GM12875 (cell line): ENCODE measurements at regions not wholly inside any gene's neighbourhood (a gene's known extent, or its start where the extent isn't known, plus 50 kb on each side); places are given as distances from the start of the nearest gene placed in this dataset.

Source experiments
- H3K4me3 ChIP-seq: one replicate; pipeline ENCODE4 v1.5.1; 2011; ENCODE audit warnings: low read depth, low read length, control low read depth
- TF ChIP-seq, protein P1 (sequence below): IDR thresholded peaks from 2 replicates; pipeline ENCODE4 v1.5.1; 2011; ENCODE audit warnings: low read depth, mild to moderate bottlenecking, control low read depth, inconsistent platforms, low read length, moderate library complexity, borderline replicate concordance; ENCODE audit not compliant: insufficient read depth

DNA sequence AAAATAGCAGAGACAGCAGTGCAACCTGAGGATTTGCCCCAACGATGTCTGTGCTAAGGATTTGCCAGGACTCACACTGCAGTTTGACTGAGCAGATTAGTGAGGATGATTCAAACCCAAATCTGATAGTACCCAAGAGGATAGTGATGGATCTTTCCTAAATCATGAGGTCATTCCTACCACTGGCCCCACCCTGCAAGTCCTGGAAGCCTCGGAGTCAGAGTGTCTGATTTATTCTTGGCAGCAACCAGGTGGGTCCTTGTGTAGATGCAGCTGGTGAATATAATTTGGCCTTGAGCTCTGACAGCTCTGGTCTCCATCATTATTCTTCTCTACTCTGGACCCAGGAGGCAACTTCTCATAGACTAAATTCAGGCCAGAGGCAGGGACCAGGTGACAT, 179.3 kb upstream of the RAG2 start:
- no peak overlapping the region for H3K4me3 ChIP-seq
- TF ChIP-seq, protein P1, sequence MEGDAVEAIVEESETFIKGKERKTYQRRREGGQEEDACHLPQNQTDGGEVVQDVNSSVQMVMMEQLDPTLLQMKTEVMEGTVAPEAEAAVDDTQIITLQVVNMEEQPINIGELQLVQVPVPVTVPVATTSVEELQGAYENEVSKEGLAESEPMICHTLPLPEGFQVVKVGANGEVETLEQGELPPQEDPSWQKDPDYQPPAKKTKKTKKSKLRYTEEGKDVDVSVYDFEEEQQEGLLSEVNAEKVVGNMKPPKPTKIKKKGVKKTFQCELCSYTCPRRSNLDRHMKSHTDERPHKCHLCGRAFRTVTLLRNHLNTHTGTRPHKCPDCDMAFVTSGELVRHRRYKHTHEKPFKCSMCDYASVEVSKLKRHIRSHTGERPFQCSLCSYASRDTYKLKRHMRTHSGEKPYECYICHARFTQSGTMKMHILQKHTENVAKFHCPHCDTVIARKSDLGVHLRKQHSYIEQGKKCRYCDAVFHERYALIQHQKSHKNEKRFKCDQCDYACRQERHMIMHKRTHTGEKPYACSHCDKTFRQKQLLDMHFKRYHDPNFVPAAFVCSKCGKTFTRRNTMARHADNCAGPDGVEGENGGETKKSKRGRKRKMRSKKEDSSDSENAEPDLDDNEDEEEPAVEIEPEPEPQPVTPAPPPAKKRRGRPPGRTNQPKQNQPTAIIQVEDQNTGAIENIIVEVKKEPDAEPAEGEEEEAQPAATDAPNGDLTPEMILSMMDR: no peak

- TF ChIP-seq, protein P1: no peak
- no peak overlapping the region for H3K4me3 ChIP-seq
Measured at GRCh38 chr11:36775756-36776155, 177.7 kb upstream of the RAG2 start.

DNA sequence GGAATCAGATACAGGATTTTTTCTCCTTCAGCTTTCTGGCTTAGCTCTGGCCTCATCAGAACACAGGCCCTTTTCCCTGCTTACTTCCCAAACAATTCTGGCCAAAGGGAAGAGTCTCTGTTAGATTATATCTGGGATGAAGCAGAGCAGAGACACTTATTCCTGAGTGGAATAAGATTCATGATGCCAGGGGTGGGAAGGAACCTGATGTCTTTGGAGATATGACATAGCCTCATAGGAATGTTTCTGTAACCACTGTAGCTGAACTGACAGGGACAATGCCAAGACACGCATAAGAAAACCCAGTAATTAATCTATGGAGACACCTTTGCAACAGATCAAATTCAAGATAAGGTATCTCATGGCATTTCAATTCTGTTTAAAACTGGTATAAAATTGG, 177.1 kb upstream of the RAG2 start:
- H3K4me3 ChIP-seq: no peak overlapping the region
- TF ChIP-seq, protein P1: no peak

GRCh38 chr11:36774603-36775002, 176.6 kb upstream of the RAG2 start:
- no peak overlapping the region for H3K4me3 ChIP-seq
- TF ChIP-seq, protein P1: no peak

DNA sequence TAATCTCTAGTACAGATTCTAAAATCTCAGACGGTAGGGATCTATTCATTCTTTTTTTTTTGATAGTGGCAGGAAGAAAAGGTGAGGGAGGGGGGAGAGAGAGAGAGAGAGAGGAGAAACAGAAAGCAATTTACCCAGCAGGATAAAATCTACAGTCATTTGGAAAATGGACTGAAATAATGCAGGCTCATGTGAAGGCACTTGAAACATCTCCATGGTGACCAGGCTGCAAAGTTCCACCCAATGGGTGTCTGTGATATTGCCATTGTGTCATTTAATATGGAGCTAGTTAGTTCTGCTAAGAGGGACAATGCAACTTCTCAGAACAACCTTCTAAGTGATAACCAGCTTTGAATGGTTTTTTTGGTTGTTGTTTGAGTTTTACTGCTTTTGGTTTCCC, 165.2 kb upstream of the RAG2 start:
- no peak overlapping the region for H3K4me3 ChIP-seq

DNA sequence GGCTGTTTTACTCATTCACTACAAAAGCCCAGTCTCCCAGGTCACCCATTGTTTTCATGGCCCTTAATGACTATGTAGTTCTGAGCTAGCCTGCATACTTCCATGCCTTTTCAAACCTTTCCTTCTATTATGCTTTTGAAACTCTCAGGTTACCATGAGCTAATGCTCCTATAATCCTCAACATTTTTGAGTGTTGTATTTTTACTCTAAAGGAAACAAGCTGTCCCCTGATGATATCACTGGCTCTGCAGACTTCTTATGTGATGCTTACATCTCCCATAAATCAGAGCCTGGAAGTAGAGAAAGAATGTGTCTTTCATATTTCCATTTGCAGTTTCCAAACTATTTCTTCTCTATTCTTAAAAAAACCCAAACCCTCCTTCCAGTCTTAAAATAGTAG, 159.0 kb upstream of the RAG2 start:
- TF ChIP-seq, protein P1: no peak
- no peak overlapping the region for H3K4me3 ChIP-seq

More for the DNA sequence above, 165.2 kb upstream of the RAG2 start:
- TF ChIP-seq, protein P1: no peak

DNA sequence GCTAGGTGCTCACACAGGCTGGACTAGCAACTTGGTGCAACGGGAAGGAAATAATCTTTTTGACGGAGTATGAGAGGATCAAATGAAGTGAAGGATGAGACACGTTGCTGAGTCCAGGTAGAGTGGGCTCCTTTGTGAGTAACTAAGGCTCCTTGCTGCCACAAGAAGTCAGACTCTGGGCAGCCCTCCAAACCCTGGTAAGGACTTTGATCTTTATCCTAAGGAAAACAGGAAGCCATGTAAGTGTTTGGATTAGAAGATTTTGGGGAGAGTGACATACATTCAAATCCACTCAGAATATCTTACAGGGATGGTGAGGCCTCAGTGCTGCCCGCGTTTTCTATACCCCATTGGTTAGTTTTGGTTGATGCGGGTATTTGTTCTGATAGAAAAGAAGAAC, 155.9 kb upstream of the RAG2 start:
- TF ChIP-seq, protein P1: no peak
- no peak overlapping the region for H3K4me3 ChIP-seq
